Testis (tissue), 2 donors: ENCODE measurements at regions not wholly inside any gene's neighbourhood (a gene's known extent, or its start where the extent isn't known, plus 50 kb on each side); places are given as distances from the start of the nearest gene placed in this dataset.

Experiments used
- POLR2A ChIP-seq: fragments of 450-650 bp; IDR thresholded peaks from one replicate; pipeline ENCODE4 v1.6.1; 2017; ENCODE audit warnings: antibody characterized with exemption, mild to moderate bottlenecking, moderate library complexity
- TF ChIP-seq, protein P1 (sequence below), 3 experiments: fragments of 450-650 bp in 2 of 3; fragments of 200-600 bp in 1 of 3; sonication (generic) in 1 of 3; IDR thresholded peaks; one replicate each; pipeline ENCODE4 v1.5.1; 2016 to 2019; ENCODE audit warnings: antibody characterized with exemption in 3 of 3, mild to moderate bottlenecking in 2 of 3, moderate library complexity in 1 of 3

DNA sequence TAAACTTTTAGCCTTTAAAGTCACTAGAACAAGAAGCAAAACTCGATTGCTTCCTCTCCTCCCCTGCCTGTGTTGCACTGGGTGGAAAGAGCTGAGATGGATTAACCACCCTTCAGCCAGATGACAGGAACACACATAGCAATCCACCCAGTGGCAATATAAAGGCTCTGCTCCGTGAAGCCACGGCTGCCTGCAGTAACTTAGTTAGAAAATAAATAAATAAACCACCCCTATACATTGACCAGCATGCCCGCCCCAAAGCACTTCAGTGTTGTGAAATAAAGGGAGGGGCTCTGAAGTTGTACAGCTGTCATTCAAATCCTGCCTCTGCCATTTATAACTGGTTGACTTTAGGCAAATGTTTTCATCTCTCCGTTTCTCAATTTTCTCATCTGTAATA lies 217.1 kb upstream of the LDB2 start:
- TF ChIP-seq, protein P1, sequence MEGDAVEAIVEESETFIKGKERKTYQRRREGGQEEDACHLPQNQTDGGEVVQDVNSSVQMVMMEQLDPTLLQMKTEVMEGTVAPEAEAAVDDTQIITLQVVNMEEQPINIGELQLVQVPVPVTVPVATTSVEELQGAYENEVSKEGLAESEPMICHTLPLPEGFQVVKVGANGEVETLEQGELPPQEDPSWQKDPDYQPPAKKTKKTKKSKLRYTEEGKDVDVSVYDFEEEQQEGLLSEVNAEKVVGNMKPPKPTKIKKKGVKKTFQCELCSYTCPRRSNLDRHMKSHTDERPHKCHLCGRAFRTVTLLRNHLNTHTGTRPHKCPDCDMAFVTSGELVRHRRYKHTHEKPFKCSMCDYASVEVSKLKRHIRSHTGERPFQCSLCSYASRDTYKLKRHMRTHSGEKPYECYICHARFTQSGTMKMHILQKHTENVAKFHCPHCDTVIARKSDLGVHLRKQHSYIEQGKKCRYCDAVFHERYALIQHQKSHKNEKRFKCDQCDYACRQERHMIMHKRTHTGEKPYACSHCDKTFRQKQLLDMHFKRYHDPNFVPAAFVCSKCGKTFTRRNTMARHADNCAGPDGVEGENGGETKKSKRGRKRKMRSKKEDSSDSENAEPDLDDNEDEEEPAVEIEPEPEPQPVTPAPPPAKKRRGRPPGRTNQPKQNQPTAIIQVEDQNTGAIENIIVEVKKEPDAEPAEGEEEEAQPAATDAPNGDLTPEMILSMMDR (IDR thresholded peaks at IDR 0.05) = no peak
- TF ChIP-seq POLR2A = no peak
